H1 (cell line): ENCODE measurements at regions not wholly inside any gene's neighbourhood (a gene's known extent, or its start where the extent isn't known, plus 50 kb on each side); places are given as distances from the start of the nearest gene placed in this dataset.

Experiments used
- SUZ12 ChIP-seq: fragments of 200-600 bp; sonication (generic); IDR thresholded peaks from 2 replicates; pipeline ENCODE4 v1.6.1; 2012; ENCODE audit warnings: mild to moderate bottlenecking, inconsistent platforms, low read length, moderate library complexity, mixed read lengths

GRCh38 chr12:107912421-107913004, 138.0 kb downstream of the ASCL4 start (continued):
- no peak for TF ChIP-seq SUZ12
- TF ChIP-seq, all 59 proteins: peak for 11
